SK-N-DZ (cell line): ENCODE measurements at regions not wholly inside any gene's neighbourhood (a gene's known extent, or its start where the extent isn't known, plus 50 kb on each side); places are given as distances from the start of the nearest gene placed in this dataset.
"Not testable (repeated sequence)": the region's sequence is repeated elsewhere in the genome, so short reads cannot be mapped to it uniquely, and the experiment has no call there.

Experiments used
- DNase-seq: peaks from one replicate; pipeline ENCODE4 v3.0.0-alpha.2; 2015; ENCODE audit warnings: low spot score

DNA sequence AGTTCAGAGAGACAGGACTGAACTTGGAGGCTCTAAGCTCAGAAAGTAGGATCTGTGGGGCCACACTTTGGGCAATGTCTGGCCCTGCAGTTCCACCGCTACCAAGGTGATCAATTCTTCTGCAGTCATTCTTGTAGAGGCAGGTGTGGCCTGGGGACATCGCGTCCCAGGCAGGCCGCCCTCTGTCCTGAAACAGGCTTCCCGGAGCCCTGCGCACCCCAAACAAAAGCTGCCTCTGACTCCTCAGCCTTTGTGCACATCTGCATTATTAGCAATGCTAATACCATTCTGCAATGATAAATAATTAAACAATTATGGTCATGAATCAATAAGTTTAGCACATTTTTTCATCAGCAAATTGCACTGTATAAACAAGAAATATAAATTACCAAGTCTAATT lies 160.2 kb downstream of the URI1 start:
- DNase-seq = no peak

DNA sequence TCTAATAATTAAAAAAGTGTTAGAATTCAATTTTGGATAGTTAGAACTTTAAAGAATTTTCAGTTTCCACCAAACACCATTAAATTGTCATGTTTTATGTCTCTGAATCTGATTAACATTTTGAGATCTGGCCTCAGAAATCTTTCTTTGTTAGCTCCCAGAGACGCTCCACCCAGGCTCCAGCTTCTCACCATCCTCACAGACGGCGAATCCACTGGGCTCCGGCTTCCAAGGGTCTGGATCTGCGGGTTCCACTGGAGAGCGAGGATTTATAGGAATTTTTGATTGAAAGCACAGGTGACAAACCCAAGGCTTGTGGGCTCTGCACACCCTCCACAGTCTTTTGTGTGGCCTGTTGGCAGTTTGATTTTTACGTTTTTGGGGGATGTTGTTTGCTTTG lies 160.6 kb downstream of the URI1 start:
- DNase-seq = no peak

- no peak for DNase-seq
These were observed 161.9 kb downstream of the URI1 start for GRCh38 chr19:30103981-30104380.

- no peak for DNase-seq
These were observed 163.3 kb downstream of the URI1 start for GRCh38 chr19:30105316-30105715.

DNA sequence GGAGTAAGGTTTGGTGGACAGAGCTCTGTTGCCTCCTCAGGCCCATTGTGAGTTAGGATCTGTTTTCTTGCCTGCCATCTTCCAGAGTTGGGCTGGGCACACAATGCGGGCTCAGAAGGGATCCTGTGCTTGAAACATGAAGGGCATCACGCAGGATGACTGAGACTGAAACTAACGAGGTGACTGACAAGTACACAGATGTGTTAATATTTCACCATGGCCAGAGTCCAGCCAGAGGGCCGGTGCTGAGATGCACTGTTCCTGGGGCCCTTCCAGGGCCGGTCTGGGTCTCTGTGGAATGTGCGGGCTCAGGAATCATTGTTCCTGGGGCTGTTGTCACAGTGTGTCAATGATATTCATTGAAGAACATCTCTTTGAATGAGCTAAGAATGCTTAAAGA lies 163.7 kb downstream of the URI1 start:
- no peak for DNase-seq

- no peak for DNase-seq
These were observed 164.5 kb downstream of the URI1 start for GRCh38 chr19:30106417-30107095.

GRCh38 chr19:30107251-30107650 lies 165.2 kb downstream of the URI1 start:
- DNase-seq = no peak

DNA sequence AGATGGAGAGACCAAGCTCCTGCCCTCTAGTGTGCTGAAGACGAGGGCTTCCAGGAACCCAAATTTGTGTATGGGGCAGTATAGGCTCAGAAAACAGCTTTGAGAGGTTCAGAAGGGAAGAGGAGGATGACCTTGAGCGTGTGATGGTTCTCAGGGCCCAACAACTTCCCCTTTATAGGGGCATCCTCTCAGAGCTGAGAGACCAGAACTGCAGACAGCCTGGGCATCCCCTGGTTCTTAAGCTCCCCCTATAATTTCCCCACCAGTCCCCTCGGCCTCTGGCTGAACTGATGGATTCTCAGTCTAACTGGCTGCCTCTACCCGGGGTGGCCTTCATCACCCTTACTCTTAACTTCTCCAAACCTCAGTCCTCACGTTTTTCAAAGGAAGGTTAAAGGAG lies 167.5 kb downstream of the URI1 start:
- no peak for DNase-seq

- DNase-seq = no peak
These were observed 169.2 kb downstream of the URI1 start for GRCh38 chr19:30111021-30111855.

DNA sequence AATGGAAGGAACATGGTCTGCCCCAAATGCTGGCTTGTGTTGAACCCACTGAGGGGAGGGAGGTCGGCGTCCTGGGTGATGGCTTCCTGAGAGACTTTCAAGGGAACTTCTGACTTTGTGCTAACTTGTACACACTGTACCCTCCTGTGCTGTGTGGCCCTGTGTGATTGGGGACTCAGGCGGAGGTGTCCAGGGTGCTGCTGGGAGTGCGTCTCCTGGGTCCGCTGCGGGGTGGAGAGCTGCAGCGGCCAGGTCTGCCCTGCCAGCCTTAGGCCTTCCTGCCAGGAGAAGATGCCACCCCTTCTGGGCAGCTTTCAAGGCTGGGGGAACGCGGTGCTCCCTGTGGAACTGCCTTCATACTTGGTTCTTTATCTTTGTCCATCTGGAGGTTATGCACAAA lies 170.1 kb downstream of the URI1 start:
- DNase-seq = no peak

- DNase-seq = no peak
These were observed 170.6 kb downstream of the URI1 start for GRCh38 chr19:30112666-30113065.

GRCh38 chr19:30113186-30113585 lies 171.1 kb downstream of the URI1 start:
- no peak for DNase-seq

DNA sequence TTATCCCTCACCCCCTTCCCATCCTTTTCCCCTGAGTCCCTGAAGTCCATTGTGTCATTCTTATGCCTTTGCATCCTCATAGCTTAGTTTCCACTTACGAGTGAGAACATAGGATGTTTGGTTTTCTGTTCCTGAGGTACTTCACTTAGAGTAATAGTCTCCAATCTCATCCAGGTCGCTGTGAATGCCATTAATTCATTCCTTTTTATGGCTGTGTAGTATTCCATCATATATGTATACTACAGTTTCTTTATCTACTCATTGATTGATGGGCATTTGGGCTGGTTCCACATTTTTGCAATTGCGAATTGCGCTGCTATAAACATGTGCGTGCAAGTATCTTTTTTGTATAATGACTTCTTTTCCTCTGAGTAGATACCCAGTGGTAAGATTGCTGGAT lies 172.1 kb downstream of the URI1 start:
- not testable (repeated sequence) for DNase-seq

DNA sequence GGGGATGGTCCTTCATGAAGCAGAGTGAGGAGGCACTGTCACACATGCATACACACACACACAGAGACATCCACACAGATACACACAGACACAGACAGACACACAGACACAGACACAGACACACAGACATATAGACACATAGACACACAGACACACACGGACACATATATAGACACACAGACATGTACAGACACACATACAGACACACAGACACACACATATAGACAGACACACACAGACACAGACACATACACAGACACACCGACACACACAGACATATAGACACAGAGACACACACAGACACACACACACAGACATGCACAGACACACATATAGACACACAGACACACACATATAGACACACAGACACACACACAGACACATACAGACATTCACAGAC lies 173.9 kb downstream of the URI1 start:
- DNase-seq = no peak

DNA sequence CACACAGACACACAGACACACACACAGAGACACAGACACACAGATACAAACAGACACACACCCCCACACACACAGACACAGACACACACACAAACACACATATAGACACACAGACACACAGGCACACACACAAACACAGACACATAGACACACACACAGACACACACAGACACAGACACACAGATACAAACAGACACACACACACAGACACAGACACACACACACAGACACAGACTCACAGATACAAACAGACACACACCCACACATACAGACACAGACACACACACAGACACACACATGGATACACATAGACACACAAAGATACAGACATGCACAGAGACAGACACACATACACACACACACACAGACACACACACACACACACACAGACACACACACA lies 174.5 kb downstream of the URI1 start:
- no peak for DNase-seq

DNA sequence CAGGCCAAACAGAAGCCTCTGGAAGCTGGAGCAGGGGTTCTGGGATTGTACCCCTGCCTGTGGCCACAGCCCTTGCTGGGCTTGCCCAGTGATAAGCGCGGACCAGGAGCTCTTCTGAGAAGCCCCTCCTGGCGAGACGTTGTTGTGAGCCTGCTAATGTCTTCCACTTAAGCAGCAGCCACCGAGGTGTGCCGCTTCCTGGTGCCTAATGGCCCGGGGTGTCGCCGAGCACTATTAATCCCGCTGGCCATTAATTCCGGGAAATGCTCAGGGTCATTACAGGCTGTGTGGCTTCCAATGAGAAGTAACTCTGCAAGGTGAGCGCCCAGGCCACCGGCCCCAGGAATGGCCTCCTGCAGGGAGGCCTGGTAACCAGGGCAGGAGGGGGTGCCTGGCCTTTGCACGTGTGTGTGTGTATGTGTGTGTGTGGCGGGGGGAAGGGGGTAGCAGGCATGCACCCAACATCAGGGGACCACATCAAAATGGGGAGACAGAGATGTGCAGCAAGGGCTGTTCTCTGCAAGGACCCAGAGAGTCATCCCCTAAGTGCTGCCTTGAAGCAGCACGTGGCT lies 175.0 kb downstream of the URI1 start:
- no peak for DNase-seq

DNA sequence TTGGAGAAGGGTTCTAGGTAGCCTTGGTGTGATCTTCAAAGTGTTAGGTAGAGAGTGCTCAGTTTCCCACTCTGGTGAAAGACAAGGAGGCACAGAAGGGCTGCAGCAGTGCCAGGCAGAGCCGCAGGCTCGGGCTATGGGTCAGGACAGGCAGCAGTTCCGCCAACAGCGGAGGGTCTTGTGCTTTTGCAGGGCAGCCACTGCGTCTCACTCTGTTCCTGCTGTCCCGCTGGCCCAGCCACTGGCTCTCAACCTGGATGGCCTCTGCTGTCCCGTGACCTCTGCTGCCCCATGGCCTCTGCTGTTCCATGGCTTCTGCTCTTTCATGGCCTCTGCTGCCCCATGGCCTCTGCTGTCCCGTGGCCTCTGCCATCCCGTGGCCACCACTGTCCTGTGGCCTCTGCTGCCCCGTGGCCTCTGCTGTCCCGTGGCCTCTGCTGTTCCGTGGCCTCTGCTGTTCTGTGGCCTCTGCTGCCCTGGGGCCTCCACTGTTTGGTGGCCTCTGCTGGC lies 175.7 kb downstream of the URI1 start:
- no peak for DNase-seq

- DNase-seq = no peak
These were observed 176.2 kb downstream of the URI1 start for GRCh38 chr19:30118221-30118620.

GRCh38 chr19:30118760-30119159 lies 176.7 kb downstream of the URI1 start:
- no peak for DNase-seq

DNA sequence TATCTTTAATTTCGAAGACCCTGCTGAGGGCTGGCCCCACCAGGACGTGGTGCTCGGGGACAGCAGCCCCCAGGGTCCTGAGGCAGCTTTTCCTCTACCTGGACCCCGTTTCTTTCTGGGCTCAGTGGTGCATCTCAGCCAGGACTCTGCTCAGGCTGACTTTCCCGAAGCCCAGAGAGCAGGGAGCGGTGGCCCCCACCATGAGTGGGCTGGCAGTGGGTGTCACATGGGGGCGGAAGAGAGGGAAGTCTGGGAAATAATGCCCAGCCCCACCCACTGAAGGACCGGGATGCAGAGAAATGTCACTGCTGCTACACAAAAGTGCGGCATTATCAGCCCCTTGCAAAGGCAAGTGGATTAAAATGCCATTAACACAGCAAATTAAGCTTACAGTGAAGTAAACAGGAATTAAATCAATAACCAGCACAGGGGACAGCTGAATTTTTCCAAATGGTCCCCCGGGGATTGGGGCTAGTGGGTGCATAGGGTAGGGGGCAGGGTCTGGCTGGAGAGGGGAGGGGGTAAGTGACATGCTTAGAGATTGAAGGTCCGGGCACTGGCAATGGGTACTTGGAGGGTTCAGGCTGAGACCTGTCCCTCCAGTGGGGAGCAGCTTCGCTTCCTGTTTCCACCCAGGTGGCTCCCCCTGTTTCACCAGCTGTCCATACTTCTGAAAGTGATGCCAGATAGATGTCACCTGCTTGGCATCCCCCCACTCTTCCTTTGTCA lies 177.3 kb downstream of the URI1 start:
- peak; percentile 26 for DNase-seq

DNA sequence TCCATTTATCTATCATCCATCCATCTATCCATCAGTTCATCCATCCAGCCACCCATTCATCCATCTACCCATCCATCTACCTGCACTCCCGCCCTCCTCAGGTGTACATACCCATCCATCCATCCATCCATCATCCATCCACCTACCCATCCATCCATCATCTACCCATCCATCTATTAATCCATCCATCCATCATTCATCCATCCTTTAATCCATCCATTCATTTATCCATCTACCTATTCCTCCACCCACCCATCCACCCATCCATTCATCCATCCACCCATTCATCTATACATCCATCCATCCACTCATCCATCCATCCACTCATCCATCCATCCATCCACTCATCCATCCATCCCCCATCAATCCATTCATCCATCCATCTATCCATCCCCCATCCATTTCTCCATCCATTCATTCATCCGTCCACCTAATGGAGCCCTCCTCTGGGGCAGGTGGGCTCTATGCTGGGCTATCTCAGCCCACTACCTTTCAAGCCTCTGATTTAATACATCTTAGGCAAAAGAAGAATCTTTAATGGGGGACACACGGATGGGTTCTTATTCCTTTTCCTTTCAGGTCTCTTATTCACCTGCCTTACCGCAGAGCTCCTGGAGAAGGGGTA lies 178.9 kb downstream of the URI1 start:
- no peak for DNase-seq

- no peak for DNase-seq
These were observed 180.4 kb downstream of the URI1 start for GRCh38 chr19:30122431-30122830.
